ENCODE measurements at regions not wholly inside any gene's neighbourhood (a gene's known extent, or its start where the extent isn't known, plus 50 kb on each side); places are given as distances from the start of the nearest gene placed in this dataset. TPM values are rescaled to one million over a fixed set of nuclear protein-coding genes. Genes with fewer than 3 reads are reported as not detected.

Small RNA genes lying in the stretch of these regions (microRNA-seq; reads per million reads assigned to microRNA genes)
- gene AC008967.1 (ENCODE audit: insufficient read depth, insufficient read length) (not detected), gene HMGN1P13 (ENCODE audit: insufficient read depth, insufficient read length) (not detected)

Small RNA genes lying in the stretch of these regions (small RNA-seq; reads per million reads assigned to genes)
- gene AC008967.1 (0 reads per million in 5 experiments), gene HMGN1P13 (0 reads per million in 5 experiments)

Data from IMR-90 (cell line).